ENCODE measurements at regions not wholly inside any gene's neighbourhood (a gene's known extent, or its start where the extent isn't known, plus 50 kb on each side); places are given as distances from the start of the nearest gene placed in this dataset.

DNA sequence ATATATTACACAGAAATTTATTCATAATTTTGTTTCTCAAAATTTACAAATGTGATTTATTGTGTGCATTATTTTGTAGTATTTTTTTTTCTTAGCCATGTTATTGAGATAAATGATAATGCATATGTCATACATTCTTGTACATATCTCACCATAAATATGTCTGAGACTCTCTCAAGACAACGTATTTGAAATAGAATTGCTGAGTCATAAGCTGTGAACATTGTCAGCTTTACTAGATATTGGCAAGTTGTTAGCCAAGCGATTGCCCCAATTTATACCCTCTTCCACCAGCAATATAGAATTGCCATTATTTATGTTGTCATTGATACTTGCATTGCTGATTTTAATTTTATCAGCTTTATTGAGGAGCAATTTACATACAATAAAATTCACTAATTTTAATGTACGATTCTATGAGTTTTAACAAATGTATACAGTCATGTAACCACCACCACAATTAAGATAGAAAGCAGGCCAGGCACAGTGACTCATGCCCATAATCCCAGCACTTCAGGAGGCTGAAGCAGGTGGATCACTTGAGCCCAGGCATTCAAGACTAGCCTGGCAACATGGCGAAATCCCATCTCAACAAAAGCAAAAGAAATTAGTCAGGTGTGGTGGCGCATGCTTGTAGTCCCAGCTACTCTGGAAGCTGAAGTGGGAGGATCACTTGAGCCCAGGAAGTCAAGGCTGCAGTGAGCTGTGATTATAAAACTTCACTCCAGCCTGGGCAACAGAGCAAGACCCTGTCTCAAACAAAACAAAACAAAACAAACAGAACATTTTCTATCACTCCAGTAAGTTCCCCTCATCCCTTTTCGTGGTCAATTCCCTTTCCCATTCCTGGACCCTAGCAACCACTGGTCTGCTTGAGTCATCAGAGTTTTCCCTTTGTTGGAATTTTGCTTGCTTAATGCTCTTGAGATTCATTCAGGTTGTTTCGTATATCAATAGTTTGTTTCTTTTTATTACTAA is 373.1 kb downstream of the MFSD1 start:
- no peak for DNase-seq

DNA sequence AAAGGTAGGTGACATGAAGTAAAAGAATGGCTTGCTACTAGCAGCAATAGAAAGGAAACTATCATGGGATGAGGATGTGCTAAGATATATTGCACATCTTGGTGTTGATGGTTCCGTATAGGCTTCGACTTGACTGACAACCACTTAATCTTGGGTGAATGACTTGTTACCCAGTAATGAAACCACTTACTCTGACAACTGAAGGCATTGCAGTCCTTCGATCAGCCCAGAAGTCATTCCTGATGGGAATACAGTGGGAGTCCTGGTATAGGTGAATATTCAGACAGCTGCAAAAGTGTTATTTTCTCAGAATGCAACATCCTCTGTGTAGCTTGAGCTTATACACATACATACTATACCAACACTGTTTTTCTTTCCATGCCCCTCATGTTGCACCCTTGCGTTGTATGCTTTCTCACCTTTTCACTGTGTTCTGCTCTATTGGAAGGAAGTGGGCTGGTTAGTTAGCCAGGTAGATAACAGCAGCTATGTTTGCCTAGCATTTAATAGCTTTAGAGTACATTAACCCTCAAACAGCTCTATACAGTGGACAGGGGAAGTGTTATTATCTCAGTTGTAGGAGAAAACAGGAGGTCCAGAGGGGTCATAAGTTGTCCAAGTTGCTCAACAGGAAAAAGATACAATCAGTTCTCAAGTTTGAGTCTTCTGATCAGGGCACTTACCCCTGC is 376.5 kb downstream of the MFSD1 start:
- DNase-seq: peak; percentile 7

DNA sequence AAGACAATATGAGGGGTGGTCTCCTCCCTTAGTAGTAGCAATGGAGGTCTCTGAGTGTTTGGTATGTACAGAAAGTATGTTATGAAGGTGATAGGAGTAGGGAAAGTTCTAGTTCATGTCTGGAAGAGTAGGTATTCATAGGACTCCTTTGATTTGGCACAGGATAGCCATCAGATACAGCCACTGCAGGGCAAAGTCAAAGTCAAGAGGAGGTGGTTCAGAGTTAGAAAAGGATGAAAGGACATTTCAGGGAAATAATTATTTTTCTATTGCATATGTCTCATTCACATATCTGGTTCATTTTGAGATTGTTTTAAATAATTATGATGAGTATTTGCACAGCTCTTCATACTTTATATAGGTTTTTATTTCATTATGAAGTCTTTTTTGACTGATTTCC is 381.1 kb downstream of the MFSD1 start:
- DNase-seq: no peak

DNA sequence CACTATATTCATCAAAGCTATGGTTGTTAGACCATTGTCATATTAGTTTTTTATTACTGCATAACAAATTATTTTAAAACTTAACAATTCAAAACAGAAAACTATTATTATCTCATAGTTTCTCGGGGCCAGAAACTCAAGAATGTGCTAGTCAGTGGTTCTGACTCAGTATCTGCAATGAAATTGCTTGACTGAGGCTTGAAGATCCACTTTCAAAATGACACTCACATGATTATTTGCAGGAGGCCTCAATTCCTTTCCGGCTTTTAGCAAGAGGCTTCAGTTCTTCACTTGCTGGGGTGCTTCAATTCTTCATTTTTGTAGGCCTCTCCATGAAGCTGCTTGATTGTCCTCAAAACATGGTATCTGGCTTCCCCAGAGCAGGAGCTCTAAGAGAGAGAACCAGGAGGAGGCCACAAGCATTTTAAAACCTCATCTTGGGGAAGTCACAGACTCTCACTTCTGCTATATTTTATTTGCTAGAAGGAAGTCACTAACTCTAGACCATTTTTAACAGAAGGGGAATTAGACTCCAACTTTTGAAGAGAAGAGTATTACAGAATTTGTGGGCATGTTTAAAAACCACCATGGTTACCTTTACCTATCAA is 383.7 kb downstream of the MFSD1 start:
- no peak for DNase-seq

DNA sequence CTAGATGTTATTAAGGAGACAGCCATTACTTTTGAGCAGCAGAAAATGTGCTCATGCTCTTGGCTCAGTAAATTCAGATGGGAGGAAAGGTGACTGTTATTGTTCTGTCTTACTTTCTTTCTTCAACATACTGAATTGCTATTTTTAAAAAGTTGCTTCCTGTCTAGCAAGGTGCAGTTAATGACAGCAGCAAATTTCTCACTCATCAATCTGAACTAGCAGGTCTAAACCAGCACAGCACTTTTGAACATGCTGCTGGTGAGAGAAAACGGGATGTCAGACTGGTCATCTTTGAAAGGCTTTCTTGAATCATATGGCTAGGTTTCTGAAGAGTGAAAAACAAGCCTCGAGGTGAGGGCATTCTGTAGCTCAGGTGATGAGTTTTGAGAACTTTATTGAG is 384.7 kb downstream of the MFSD1 start:
- DNase-seq: no peak

DNA sequence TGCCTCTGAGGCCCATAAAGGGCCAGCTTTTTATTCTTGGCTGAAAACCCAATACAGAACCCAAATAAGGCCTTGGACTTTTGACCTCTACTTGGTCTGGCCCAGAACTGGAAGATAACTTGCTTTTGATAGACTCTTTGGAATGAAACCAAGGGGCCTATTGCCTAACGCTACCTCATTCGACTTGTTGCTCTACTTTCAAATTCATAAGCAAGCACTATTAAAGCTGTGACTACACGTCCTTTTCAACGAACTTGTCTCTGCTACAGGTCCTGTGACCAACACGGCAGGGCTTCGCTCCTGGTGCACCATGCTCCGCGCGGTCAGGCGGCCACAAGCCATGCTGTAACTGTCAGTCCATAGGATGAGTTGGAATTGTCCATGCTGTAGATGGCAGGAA is 385.4 kb downstream of the MFSD1 start:
- DNase-seq: no peak

DNA sequence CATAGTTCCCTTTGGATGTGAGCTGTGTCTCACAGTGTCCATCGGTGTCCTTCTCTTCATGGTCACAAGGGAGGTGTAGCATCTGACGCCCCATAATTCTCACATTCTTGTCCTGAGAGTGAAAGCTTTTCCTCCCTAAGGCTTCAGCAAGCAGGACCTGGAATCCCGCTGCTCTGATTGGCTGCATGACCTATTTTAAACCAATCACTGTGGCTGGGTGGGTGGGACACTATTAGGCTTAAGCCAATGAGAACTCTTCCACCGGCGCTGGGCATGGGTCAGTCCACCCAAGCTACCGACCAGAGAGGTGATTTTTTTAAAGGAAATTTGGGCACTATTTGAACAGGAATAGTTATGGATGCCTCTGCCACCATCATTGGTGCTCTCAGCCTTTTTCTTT is 385.9 kb downstream of the MFSD1 start:
- DNase-seq: no peak

DNA sequence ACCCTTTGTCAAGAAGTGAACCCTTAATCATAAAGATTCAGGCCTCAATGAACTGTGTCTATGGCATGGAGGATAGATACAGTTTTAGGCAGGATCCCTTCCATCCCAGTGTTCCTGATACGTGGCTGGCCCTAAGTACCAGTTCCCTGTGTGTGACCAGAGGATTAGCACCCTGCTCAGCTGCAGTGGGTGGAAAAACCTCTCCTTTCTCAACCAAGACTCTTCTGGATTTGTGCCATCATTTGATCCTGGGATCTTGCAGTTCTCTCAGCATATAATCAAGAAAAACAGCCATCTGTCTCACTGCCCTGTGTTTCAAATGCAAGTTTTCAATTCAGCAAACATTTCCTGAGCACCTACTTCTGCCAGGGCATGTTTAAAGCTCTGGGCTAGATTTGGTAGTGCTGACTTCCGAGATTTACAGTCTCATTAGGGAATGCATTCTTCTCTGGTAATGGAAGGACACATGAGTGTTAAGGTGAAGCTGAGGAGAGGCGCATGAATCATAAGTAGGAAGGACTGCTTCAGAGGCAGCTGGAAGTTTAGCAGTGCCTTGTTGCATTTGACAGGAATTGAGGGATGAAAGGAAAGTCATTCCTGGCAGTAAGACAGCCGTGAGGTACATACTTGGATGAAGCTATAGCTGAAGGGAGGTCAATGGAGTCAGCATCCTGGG is 388.3 kb downstream of the MFSD1 start:
- DNase-seq: no peak

DNA sequence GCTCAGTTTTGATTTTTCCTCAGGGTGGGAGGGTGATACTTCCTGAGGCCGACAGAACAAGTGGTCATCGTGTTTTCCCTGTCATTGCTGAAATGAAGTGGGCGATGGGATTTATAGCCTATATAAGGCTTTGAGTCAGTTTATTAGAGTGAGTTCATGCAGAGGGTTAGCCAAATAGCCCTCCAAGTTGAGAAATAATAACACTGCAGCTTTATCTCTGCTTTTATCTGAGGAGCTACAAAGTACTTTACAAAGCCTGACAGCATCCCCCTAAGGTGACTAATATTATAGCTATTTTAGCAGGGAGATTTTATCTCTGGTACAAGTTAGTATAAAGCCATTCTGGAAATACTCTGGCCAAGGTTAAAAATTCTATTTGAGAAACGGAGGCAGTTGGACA is 389.6 kb downstream of the MFSD1 start:
- no peak for DNase-seq

DNA sequence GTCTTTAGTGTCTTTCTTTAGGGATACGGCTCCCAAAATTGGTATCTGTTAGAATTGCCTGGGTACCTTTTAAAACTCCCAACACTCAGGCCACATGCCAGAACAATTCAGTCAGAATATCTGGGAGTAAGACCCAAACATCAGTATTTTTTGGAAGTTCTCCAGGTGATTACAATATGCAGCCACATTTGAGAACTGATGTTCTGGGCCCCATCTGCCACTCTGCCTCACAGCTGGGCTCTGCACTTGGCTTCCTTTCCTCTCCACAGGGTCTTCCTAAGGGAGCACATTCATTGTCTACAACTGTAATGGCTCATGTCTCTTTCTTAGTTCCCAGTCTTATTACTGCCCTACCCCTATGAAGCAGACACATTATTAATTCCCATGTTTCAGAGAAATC is 394.5 kb downstream of the MFSD1 start:
- no peak for DNase-seq

DNA sequence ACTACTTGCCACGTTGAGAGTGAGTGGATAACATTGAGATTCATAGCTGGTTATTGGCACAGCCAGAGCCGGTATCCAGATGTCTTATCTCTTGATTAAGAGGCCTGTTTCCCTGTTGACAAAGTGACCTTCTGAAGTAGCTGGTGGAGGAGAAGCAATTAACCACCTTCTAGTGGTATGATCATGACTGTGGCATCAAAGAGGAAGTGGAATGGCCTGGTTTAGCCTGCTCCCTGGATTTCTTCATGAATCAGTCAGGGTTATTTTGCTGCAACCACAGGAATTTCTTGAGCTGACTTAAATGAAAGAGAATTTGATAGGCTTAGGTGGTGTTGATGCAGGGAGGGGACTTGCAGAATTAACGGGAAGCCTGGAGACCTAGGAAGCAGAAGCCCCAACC is 398.3 kb downstream of the MFSD1 start:
- no peak for DNase-seq

DNA sequence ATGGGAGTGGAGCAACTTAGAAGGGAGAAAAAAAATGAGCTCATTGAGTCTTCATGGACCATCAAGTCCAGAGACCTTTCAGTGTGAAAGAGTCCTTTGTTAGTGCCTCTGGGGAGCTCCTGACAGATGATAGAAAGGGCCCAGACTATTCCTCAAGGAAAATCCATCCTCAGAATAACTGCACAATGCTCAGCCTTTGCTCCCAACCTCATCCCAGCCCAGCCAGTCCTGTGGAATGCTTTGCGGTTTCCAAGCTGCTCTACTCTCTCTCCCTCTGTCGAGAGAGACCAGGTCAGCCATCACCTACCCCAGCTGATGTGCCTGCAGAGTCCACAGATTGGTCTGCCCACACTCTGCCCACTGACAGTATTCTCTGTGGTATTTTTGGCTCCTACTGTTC is 406.2 kb downstream of the MFSD1 start:
- no peak for DNase-seq

DNA sequence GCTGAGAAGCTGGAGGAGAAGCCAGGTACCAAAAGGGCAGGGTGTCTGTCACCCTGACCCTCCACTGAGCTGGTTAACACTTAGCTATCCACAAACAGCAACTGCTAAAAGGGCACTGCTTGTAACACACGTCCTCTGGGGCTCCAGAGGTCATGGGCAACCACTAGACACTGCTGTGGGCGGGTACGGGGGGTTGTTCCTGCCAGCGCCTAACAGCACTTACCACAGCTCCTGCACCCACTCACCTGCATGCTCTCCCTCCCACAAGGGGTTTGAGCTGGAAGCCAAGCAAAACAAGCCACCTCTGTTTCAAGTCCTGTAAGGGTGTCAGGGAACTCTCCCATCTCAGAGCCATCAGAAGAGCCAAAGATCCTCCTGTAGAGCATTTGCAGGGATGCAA is 407.6 kb downstream of the MFSD1 start:
- DNase-seq: no peak

DNA sequence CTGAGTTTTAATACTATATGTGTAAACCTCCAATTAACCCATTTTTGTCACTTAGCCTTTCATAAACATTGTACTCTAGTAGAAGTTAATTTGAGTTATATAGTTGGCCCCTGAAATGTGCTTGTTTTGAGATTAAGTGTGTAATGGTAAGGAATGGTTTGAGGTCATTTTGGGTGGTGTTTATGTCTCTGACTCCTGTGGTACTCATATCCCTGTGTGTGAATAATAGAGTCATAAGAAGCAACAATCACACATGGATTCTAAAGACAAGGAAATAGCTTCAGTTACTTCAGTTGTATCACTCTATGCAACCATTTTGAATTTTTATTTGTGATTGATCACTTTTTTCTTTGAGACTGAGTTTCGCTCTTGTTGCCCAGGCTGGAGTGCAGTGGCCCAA is 408.5 kb downstream of the MFSD1 start:
- no peak for DNase-seq

DNA sequence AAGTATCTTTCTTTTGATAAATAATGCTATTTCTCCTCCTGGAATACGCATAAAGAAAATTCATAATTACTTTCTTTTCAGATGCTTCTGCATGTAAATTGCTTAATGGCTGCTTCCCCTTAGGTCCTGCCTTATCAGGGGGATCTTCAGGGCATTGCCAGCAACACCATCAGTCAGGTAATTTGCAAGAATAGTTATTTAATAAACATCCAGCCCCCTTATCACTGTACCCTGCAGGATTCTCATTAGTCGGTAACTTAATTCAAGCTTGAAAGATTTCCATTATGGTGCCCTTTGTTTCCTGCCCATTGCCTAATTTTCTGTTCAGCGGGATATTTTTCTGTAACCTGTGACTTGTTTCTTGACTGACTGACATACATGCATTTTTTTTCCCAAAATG is 414.5 kb downstream of the MFSD1 start:
- no peak for DNase-seq

DNA sequence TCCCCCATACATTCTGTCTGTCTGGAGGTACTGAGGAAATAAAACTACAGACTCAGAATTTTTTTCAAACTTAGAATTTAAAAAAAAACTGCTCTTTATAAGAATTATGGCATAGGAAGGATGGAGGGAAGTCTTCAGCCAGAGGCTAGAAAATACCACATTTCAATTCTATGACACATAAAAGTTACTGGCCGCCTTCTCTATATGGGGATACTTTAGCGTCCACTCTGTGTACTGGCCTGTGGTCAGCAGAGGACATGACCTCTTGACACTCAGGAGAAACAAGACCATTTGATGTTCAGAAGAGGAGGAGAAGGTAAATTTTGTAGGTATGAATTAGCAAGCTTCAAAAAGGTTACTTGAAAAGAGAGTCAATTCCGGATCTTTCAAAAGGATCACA is 417.4 kb downstream of the MFSD1 start:
- no peak for DNase-seq

DNA sequence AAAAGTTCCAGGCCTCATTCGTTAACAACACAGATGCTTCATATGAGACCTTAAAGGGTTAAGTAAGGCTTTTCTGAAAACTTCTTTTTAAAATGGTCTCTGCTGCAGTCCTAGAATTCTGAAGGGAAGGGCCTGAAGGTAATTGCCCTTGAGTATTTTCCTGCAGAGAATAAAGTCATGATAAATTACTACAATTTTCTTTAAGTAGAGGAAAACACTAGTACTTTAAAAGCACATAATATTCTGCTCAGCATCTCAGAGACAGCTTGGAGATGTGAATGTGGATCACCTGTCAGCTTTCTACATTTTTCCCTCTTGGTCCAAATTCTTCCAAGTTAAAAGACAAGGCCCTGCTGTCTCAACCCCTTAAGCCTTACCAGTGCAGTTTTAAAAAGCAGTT is 419.5 kb downstream of the MFSD1 start:
- DNase-seq: no peak

DNA sequence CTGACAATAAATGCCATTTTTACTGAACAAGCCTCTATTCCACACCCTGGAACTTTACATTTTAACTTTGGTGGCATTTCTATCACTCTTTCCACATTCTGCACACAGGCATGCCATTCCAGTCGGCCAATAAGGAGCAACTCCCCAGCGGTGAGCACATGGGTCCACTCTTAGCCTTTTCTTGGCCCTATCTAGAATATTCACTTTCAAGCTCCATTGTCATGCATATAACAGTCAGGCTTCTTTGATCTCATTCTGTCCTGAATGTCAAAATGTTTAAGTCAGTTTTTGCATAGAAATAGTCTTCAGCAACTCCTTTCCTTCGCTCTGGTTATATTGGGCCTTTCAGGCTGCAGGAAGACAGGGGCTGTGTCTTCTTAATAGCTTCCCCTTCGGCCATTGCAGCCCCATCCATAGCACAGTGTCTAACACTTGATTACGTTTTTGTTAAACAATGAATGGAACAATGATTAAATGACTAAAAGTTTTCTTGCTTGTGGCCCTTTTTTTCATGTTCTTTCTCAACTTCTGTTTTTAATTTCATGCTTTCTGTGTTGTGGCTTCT is 427.3 kb downstream of the MFSD1 start:
- DNase-seq: no peak

DNA sequence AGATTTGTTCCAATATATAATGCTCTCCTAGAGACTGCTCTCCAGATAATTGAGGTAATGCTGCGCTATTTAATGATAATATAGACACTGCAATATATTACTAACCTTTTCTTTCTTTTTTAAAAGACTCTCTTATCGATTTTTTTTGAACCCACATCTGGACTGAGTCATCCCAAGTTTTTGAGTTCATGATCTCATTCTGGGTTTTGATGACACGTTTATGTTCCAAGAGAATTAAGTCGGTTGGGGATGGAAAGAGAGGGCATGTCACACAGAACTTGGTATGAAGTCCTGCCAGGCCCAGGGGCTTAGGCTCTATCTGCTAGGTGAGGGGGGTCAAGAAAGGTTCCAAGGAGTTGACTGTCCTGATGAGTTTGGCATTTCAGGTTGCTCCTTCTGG is 431.1 kb downstream of the MFSD1 start:
- DNase-seq: no peak

DNA sequence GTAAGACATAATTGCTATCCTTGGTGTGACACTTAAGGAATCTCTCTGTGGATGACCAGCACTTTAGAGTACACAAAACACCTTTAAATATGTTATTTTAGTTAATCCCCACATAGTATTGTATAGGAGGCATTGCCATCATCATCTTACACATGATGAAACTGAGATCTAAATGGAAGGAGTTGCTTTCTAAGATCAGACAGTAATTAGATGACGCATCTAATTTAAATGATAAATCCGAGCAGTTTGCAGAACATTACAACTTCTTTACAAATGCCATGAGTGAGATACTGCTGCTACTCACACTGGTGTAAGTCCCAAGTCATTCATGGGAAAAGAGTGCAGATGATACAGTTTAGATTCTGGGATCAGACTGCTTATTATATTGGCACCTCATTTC is 431.9 kb downstream of the MFSD1 start:
- no peak for DNase-seq

DNA sequence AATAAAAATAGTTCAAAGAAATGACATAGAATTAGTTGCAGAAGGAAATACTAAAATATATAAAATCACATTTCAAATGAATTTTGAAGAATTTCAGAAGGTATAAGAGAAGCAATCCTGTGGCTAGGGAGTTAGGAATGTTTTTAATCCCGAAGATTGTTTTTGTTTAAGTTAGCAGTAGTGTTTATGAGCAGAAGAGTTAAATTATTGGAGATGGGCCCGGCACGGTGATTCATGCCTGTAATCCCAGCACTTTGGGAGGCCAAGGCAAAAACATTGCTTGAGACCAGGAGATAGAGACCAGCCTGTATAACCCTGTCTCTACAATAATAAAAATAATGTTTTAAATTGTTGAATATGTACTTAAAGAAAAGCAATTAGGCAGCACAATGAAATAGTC is 432.5 kb downstream of the MFSD1 start:
- no peak for DNase-seq

DNA sequence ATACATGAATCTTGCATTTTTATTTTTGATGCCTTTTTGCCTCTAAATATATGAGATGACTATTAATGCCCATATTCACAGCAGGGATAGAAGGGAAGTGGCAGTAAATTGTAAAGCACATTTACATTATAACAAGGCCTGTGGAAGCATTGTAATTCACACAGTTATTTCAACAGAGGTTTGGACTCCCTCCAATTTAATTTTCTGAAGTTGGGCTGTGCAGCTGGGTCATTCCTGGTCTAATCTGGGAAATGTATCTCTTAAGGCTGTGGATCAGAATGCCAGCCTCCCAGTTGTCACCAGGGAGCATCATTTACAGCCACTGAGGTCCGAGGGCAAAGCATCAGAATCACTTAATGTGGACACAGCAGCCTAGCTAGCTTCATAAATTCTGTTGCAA is 434.5 kb downstream of the MFSD1 start:
- DNase-seq: no peak

DNA sequence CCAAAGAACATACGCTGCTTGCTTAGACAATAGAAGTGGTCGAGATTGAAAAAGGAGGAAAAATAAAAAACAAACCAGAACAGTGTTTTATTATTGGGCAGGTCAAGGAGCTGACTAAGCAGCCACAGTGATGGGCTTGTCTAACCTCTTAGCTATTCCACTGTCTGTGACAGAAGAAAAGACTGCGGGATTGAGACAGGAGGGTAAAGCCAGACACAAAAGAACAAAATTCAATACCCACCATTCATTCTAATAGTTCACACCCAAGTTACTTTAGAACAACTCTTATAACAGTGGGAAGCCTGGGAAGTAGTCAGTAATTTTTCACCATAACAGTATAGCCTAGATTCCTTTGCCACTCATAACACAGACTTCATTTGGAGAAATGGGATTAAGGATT is 435.4 kb downstream of the MFSD1 start:
- DNase-seq: no peak
